Activated T-helper 1 cell treated with anti-CD3 and anti-CD28 coated beads, Interleukin-12 subunit alpha, Interleukin-12 subunit beta, Interleukin-2, Interleukin-4 antibody, amounts not matched to agents 30 ng/mL and 10 ng/mL and 1 ng/mL, durations not matched to agents 14 hours and 24 hours and 36 hours (primary cell): ENCODE measurements at regions not wholly inside any gene's neighbourhood (a gene's known extent, or its start where the extent isn't known, plus 50 kb on each side); places are given as distances from the start of the nearest gene placed in this dataset.

Source experiments
- DNase-seq: peaks from one replicate; pipeline ENCODE4 v3.0.0; 2021; ENCODE audit warnings: low spot score
- H3K27ac Mint-ChIP-seq: one replicate; pipeline ENCODE4 v1.8.0; 2021; ENCODE audit warnings: mild to moderate bottlenecking, mixed read lengths
- H3K27me3 Mint-ChIP-seq: one replicate; pipeline ENCODE4 v1.8.0; 2022; ENCODE audit warnings: mild to moderate bottlenecking, moderate library complexity, mixed read lengths; ENCODE audit not compliant: insufficient read depth
- H3K36me3 Mint-ChIP-seq: one replicate; pipeline ENCODE4 v1.8.0; 2021; ENCODE audit warnings: low read depth, mixed read lengths
- H3K4me1 Mint-ChIP-seq: one replicate; pipeline ENCODE4 v1.8.0; 2021; ENCODE audit warnings: low read depth, mixed read lengths
- H3K4me3 Mint-ChIP-seq: one replicate; pipeline ENCODE4 v1.8.0; 2021; ENCODE audit warnings: mild to moderate bottlenecking, moderate library complexity, mixed read lengths
- H3K9me3 Mint-ChIP-seq: one replicate; pipeline ENCODE4 v1.8.0; 2021; ENCODE audit warnings: mixed read lengths
- intact Hi-C: fragments of 100-400 bp; cut with micrococcal nuclease; formaldehyde crosslinking; loops from one replicate; pipeline ENCODE4 v1.15.1; 2024

DNA sequence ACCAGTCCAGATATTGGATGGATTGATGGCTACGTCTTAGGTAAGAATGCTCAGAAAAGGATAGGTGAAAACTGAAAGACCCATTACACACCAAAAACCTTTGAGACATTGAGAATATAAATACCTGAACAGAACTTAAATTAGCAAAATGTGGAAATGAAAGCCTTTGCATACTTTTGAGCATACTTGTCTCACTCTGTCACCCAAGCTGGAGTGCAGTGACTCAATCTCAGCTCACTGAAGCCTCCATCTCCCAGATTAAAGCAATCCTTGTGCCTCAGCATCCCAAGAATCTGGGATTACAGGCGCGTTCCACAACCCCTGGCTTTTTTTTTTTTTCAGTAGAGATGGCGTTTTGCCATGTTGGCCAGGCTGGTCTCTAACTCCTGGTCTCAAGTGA lies 695.3 kb downstream of the DACH1 start:
- intact Hi-C loops = no loop called here
- H3K36me3 Mint-ChIP-seq = no peaks in the 10 kb centered on the region
- peaks cover 3% of the 10 kb centered on the region for H3K9me3 Mint-ChIP-seq
- no peaks in the 10 kb centered on the region for H3K27me3 Mint-ChIP-seq
- H3K4me3 Mint-ChIP-seq = no peak overlapping the region
- no peaks in the 10 kb centered on the region for H3K4me1 Mint-ChIP-seq
- DNase-seq = no peak
- H3K27ac Mint-ChIP-seq = no peak overlapping the region

DNA sequence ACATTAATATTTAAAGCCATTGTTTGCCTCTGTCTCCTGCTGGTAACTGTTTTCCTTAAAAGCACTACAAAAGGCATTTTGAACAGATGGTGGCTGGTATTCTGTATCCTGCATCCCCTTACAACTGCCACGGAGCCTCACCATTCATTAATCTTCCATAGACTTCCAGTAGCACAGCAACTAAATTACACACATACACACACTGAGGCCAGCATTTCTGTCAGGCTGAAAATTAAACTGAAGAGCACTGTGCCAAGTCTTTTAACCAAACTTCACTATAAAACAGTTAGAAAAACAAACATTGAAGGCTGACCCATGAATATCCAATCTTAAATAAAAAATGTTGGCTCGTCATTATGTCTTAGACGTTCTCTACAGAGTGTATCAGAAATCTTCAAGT lies 697.8 kb downstream of the DACH1 start:
- no peaks in the 10 kb centered on the region for H3K36me3 Mint-ChIP-seq

DNA sequence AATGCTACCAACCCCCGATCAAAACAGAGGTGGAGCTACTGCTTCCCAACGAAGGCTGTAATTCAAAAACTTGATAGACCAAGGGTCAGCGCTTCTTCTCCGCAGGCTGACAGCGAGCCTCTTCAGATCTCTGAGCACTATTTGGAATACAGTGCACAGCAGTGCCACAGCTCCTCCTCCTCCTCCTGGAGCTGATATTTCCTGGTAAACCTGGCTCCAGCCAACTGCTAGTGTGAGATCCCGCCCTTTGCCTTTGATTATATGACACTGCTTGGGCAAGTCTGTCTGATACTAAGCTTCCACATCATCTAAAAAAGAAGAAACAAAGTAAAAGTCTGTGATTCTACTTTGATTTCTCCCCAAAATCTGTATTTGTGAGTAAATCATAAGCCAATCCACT lies 710.5 kb downstream of the DACH1 start:
- Mint-ChIP-seq H3K4me1 (no peaks in the 10 kb centered on the region), H3K9me3 (no peaks in the 10 kb centered on the region), H3K27me3 (no peaks in the 10 kb centered on the region), H3K36me3 (no peaks in the 10 kb centered on the region), H3K27ac (no peak overlapping the region), H3K4me3 (no peak overlapping the region)
- intact Hi-C loops = no loop called here
- no peak for DNase-seq

More for the DNA sequence above, 697.8 kb downstream of the DACH1 start:
- Mint-ChIP-seq H3K4me3 (no peak overlapping the region), H3K9me3 (peaks cover 3% of the 10 kb centered on the region), H3K27ac (no peak overlapping the region), H3K27me3 (no peaks in the 10 kb centered on the region), H3K4me1 (no peaks in the 10 kb centered on the region)
- DNase-seq = no peak
- intact Hi-C loops = no loop called here

DNA sequence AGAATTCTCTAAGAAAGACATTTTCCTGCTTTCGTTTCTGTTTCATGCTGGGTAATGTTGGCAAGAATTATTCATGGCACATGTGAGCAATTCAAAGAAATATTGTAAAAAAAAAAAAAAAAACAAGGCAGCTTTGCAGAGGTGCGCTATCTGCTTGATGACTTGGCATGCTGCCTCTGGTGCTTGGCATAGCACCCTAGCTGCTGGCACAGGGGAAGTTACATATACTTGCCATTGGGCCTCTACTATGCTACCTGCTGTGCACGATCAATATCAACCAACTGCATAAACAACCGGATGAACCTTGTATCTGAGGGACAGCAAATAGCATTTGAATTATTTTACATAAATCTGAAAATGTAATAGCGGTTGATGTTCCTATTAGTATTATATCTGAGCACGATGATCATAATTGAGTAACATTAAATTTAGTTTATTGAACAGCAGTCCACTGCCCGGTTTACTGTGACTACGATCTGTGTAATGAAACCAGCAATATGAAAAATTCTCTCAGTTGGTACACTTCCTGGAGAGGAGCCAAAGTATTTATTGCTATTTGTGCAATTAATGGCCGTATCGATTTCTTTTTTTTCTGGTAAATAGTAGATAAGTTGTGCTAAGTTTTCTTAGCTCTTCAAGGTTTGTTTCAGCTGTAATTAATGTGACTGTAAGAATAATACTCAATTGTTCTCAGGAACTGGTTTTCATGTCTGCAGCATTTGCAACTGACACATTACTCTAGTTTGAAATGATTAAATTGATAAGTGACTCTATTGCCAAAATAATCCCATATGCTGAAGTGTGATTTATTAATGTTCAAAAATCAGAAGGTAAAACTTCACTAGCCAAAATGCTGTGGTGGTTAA lies 717.3 kb downstream of the DACH1 start:
- Mint-ChIP-seq H3K9me3 (no peaks in the 10 kb centered on the region), H3K27me3 (no peaks in the 10 kb centered on the region), H3K4me1 (no peaks in the 10 kb centered on the region), H3K36me3 (no peaks in the 10 kb centered on the region), H3K27ac (no peak overlapping the region), H3K4me3 (no peak overlapping the region)
- DNase-seq = no peak
- intact Hi-C loops = no loop called here

DNA sequence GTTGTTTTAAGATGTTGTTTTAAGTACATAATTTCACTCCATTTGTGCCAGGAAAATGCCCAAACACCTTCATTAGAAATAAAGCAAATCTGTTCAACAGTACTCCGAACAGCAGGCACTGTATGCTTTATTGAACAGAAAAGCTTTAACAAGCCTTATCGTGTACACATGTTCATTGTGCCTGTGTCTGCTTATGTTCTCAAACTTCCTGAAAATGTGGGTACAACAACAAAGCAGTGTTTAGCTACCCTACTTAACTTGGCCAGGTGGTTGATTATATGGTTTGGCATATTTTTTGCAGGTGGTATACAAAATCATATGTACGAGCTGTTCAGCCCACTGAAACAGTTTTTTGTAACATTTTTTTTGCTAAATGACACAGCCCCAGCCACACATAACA lies 718.0 kb downstream of the DACH1 start:
- H3K27ac Mint-ChIP-seq = no peak overlapping the region
- H3K4me1 Mint-ChIP-seq = no peaks in the 10 kb centered on the region
- H3K36me3 Mint-ChIP-seq = no peaks in the 10 kb centered on the region
- no peak overlapping the region for H3K4me3 Mint-ChIP-seq
- no peak for DNase-seq
- no peaks in the 10 kb centered on the region for H3K27me3 Mint-ChIP-seq
- intact Hi-C loops = no loop called here
- H3K9me3 Mint-ChIP-seq = no peaks in the 10 kb centered on the region

DNA sequence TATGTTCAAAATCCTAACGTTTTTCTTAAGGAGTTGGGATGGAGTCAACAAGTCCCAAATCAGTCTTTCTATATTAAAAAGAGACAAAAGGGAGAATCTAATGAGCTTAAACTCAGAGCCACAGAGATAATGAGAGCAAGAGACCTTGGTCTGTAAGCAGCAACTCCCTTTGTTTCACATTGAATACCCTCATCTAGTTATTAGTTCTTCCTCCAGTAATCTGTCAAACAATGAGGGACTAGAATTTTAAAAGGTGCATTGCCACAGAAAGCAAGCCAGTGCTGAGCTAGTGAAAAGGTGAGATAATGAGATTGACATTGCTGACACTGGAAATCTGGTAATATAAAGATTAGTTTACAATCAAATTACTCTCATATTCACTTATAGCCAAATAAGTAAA lies 718.6 kb downstream of the DACH1 start:
- Mint-ChIP-seq H3K36me3 (no peaks in the 10 kb centered on the region), H3K27me3 (no peaks in the 10 kb centered on the region), H3K4me3 (no peak overlapping the region), H3K27ac (no peak overlapping the region), H3K4me1 (no peaks in the 10 kb centered on the region), H3K9me3 (no peaks in the 10 kb centered on the region)
- no peak for DNase-seq
- intact Hi-C loops = no loop called here

DNA sequence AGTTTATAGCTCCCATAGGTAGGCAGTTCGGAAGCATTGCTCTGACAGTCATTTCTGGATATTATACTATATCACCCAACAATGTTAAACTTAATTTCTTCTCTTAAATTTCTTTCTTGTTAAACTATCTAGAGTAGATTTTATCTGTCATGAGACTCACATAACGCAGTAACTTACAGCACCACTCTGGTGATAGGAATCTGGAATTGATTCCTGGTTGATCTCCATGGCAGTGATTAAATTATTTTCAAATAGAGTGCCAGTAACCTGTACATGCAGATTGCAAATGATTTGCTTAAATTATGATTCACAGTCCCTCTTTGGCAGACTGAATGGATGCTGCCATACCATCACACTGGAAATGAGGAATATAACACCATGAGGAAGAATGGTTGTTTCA lies 722.1 kb downstream of the DACH1 start:
- Mint-ChIP-seq H3K36me3 (no peaks in the 10 kb centered on the region), H3K27me3 (no peaks in the 10 kb centered on the region), H3K9me3 (no peaks in the 10 kb centered on the region), H3K27ac (no peak overlapping the region), H3K4me1 (no peaks in the 10 kb centered on the region), H3K4me3 (no peak overlapping the region)
- intact Hi-C loops = no loop called here
- no peak for DNase-seq

DNA sequence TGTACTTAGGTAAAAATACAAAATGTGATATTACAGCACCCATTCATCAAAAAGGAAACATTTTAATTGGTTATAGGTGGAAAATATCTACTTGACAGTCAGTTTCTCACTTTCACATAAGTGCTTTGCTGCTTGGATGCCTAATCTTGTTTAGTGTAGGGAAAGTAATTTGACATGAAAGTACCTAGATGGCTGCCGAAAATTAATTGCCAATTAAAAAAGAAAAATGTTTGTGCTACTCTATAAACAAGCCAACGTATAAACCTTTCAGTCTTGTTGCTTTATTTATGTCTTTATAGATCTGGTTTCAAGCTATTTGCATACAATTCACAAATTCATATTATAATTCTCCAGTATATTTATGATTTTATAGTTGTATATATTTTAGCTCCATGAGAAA lies 729.9 kb downstream of the DACH1 start:
- Mint-ChIP-seq H3K36me3 (no peaks in the 10 kb centered on the region), H3K27me3 (no peaks in the 10 kb centered on the region), H3K4me1 (no peaks in the 10 kb centered on the region), H3K9me3 (peaks cover 4% of the 10 kb centered on the region), H3K4me3 (no peak overlapping the region), H3K27ac (no peak overlapping the region)
- DNase-seq = no peak
- intact Hi-C loops = no loop called here

DNA sequence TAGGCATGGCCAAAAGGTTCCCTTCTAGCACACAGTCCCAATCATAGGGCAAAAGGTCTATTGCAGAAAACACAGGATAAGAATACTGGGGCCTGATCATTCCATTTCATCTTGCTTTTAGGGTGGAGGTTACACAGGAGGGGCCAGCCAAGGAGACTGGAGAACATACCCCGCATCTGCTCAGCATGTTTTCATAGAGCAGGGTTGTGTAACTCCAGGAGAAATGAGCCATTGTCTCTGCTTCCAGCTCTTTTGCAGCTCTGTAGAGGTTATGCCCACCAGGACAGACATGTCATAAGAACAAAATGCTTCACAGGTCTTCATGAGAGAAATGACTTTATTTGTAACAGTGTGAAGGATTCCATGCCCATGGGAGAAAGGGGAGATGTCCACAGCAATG lies 742.8 kb downstream of the DACH1 start:
- intact Hi-C loops = no loop called here
- Mint-ChIP-seq H3K4me3 (no peak overlapping the region), H3K9me3 (peaks cover 3% of the 10 kb centered on the region), H3K4me1 (no peaks in the 10 kb centered on the region), H3K36me3 (no peaks in the 10 kb centered on the region), H3K27me3 (no peaks in the 10 kb centered on the region), H3K27ac (no peak overlapping the region)
- DNase-seq = no peak

DNA sequence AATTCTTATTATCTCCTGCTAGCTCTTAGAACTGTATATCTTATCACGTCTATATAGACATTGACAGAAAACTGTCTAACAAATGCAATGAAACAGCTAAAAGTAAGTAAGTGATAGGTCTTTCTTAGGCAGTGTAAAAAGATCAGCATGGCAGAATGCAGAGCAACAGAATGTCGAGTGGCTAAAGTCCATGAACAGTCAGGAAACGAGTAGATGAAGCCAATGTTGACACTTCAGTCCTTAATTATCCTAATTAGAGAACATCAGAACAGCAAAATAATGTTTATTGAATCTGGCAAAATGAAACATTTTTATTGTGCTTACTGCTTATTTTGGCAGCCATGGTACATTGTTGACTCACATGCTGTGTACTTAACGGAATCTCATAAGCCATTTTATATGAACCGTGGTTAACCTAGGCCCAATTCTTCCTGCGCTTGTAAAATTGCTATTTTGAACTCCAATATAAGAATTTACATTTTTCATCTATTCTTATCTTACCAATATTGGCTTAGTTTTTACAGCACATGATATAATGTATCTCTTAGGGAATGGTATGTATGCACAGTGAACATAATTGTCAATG lies 748.1 kb downstream of the DACH1 start:
- intact Hi-C loops = no loop called here
- Mint-ChIP-seq H3K4me1 (no peaks in the 10 kb centered on the region), H3K27ac (no peak overlapping the region), H3K4me3 (no peak overlapping the region), H3K9me3 (no peaks in the 10 kb centered on the region), H3K36me3 (no peaks in the 10 kb centered on the region), H3K27me3 (no peaks in the 10 kb centered on the region)
- DNase-seq = no peak

DNA sequence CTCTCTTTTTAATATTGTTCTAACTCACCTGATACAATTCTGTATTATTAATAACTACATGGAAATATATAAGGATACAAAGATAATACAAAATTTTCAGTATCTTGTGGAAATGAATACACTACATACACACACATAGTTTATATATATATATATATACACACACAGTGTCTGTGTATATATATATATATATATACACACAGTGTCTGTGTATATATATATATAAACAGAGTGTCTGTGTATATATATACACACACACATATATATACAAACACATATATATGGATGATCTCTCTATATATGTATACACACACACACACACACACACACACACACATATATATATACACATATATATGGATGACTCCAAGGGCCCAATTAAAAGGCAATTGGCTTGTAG lies 749.1 kb downstream of the DACH1 start:
- H3K9me3 Mint-ChIP-seq = no peaks in the 10 kb centered on the region
- no peak for DNase-seq
- no peak overlapping the region for H3K4me3 Mint-ChIP-seq
- H3K4me1 Mint-ChIP-seq = no peaks in the 10 kb centered on the region
- intact Hi-C loops = no loop called here
- no peaks in the 10 kb centered on the region for H3K27me3 Mint-ChIP-seq
- no peak overlapping the region for H3K27ac Mint-ChIP-seq
- no peaks in the 10 kb centered on the region for H3K36me3 Mint-ChIP-seq

DNA sequence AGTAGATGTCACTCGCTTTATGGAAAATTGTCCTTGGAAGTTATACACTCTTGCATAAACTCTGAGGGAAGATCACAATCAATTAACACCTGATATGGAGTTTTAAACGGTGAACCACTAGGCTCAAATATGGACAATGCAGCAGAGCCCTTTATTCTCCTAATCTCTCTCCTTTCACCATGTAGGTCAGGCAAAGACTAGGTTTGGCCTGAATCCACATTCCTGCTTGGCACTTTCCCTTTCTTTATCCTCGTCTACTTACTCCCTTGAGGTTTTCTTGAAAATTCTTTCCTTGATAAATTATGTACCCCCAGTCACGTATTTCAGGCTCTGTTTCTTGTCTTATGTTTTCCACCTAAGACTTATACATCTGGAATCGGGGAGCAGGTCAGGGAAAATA lies 751.7 kb downstream of the DACH1 start:
- no peaks in the 10 kb centered on the region for H3K4me1 Mint-ChIP-seq
- H3K36me3 Mint-ChIP-seq = no peaks in the 10 kb centered on the region
- no peak overlapping the region for H3K4me3 Mint-ChIP-seq
- intact Hi-C loops = no loop called here
- H3K27me3 Mint-ChIP-seq = no peaks in the 10 kb centered on the region
- no peak for DNase-seq
- H3K9me3 Mint-ChIP-seq = no peaks in the 10 kb centered on the region
- H3K27ac Mint-ChIP-seq = no peak overlapping the region

DNA sequence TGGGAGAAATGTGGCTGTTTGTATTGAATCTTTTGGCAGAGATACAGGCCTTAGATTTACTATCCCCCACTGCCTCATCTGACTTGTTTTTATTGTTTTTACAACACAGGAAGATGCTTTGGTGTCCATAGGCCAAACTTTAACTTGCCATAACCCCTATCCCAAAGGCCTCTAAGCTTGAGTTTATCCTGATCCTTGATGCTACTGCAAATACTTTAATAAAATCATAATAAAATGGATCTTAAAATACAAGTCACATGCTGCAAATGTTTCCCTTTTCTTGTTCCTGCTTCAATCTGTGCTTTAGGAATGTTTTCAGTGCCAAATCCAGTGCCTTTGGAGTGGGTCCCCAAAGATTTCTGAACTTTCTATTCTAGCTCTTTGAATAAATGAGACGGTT lies 770.6 kb downstream of the DACH1 start:
- no peak for DNase-seq
- Mint-ChIP-seq H3K36me3 (no peaks in the 10 kb centered on the region), H3K27me3 (no peaks in the 10 kb centered on the region), H3K9me3 (no peaks in the 10 kb centered on the region), H3K4me1 (no peaks in the 10 kb centered on the region), H3K27ac (no peak overlapping the region), H3K4me3 (no peak overlapping the region)
- intact Hi-C loops = no loop called here

DNA sequence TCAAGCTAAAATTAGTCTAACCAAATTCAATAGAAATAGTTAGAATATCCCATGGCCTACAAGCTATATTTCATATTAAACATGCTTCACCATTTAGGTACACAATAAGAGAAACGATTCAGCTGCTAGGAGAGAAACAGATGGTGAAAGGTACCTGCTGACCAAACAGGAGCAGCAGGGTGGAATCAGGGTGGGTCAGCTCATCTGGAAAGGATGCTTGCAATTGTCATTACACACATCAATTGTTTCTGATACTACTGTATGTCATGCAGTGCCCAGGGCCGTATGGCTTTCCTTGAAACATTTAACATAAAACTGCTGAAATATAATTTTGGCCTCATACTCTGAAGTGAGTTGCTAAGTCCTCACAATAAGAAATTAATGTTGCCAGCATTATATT lies 776.0 kb downstream of the DACH1 start:
- H3K27me3 Mint-ChIP-seq = no peaks in the 10 kb centered on the region
- H3K4me1 Mint-ChIP-seq = no peaks in the 10 kb centered on the region
- no peaks in the 10 kb centered on the region for H3K36me3 Mint-ChIP-seq
- no peak overlapping the region for H3K27ac Mint-ChIP-seq
- DNase-seq = no peak
- H3K4me3 Mint-ChIP-seq = no peak overlapping the region
- intact Hi-C loops = no loop called here
- H3K9me3 Mint-ChIP-seq = no peaks in the 10 kb centered on the region
